ENCODE measurements at regions not wholly inside any gene's neighbourhood (a gene's known extent, or its start where the extent isn't known, plus 50 kb on each side); places are given as distances from the start of the nearest gene placed in this dataset.

DNA sequence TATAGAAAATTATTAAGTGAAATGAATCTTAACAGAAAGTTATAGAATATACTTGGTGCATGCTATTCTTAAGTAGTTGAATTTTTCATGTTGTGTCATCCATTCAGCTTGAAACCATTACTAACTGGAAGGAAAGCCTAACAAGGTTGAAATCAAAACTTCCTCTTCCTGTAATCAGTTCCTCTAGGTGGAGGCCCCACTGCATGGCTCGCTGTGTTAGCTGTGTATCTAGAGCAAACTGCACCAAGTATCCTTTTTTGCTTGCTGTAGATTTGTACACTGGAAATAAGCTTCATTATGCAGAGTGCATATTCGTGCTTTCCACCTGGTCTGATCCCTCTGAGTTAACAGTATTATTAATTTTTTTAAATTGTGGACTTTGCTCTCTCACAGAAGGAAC lies 1146.1 kb downstream of the EFNB2 start:
- Histone ChIP-seq H3K27ac (no peak overlapping the region), H3K4me3 (no peak overlapping the region), H3K27me3 (no peaks in the 10 kb centered on the region), H3K9me3 (no peaks in the 10 kb centered on the region), H3K36me3 (no peaks in the 10 kb centered on the region), H3K4me1 (no peaks in the 10 kb centered on the region)
- intact Hi-C loops (cut with DNase I; ENCODE audit: low total_unique reads) = no loop called here
- DNase-seq = no peak
- no peak for TF ChIP-seq POLR2A (IDR thresholded peaks at IDR 0.05)
- no peak for TF ChIP-seq CTCF (IDR thresholded peaks at IDR 0.05)

GRCh38 chr13:105377452-105377851 lies 1158.0 kb downstream of the EFNB2 start:
- Histone ChIP-seq H3K4me3 (no peak overlapping the region), H3K36me3 (no peaks in the 10 kb centered on the region), H3K27ac (no peak overlapping the region), H3K4me1 (no peaks in the 10 kb centered on the region), H3K9me3 (no peaks in the 10 kb centered on the region), H3K27me3 (no peaks in the 10 kb centered on the region)
- intact Hi-C loops (cut with DNase I; ENCODE audit: low total_unique reads) = no loop called here
- DNase-seq = no peak
- TF ChIP-seq CTCF (IDR thresholded peaks at IDR 0.05) (no peak), POLR2A (IDR thresholded peaks at IDR 0.05) (no peak)

GRCh38 chr13:105370011-105370650 lies 1165.3 kb downstream of the EFNB2 start:
- H3K9me3 ChIP-seq = no peaks in the 10 kb centered on the region
- H3K27ac ChIP-seq = no peak overlapping the region
- no peak for TF ChIP-seq POLR2A (IDR thresholded peaks at IDR 0.05)
- no peak for TF ChIP-seq CTCF (IDR thresholded peaks at IDR 0.05)
- no peaks in the 10 kb centered on the region for H3K36me3 ChIP-seq
- no peak overlapping the region for H3K4me3 ChIP-seq
- DNase-seq = no peak
- intact Hi-C loops (cut with DNase I; ENCODE audit: low total_unique reads) = no loop called here
- H3K4me1 ChIP-seq = no peaks in the 10 kb centered on the region
- no peaks in the 10 kb centered on the region for H3K27me3 ChIP-seq

GRCh38 chr13:105368781-105369180 lies 1166.7 kb downstream of the EFNB2 start:
- no peak for DNase-seq
- Histone ChIP-seq H3K4me3 (no peak overlapping the region), H3K27me3 (no peaks in the 10 kb centered on the region), H3K36me3 (no peaks in the 10 kb centered on the region), H3K9me3 (no peaks in the 10 kb centered on the region), H3K27ac (no peak overlapping the region), H3K4me1 (no peaks in the 10 kb centered on the region)
- intact Hi-C loops (cut with DNase I; ENCODE audit: low total_unique reads) = no loop called here
- TF ChIP-seq CTCF (IDR thresholded peaks at IDR 0.05) (no peak), POLR2A (IDR thresholded peaks at IDR 0.05) (no peak)

- Histone ChIP-seq H3K9me3 (no peaks in the 10 kb centered on the region), H3K27me3 (no peaks in the 10 kb centered on the region), H3K4me1 (no peaks in the 10 kb centered on the region), H3K36me3 (no peaks in the 10 kb centered on the region), H3K4me3 (no peak overlapping the region), H3K27ac (no peak overlapping the region)
- TF ChIP-seq POLR2A (IDR thresholded peaks at IDR 0.05) (no peak), CTCF (IDR thresholded peaks at IDR 0.05) (no peak)
- intact Hi-C loops (cut with DNase I; ENCODE audit: low total_unique reads) = no loop called here
- no peak for DNase-seq
These were observed 1169.6 kb downstream of the EFNB2 start for GRCh38 chr13:105365831-105366230.
